ENCODE measurements at regions not wholly inside any gene's neighbourhood (a gene's known extent, or its start where the extent isn't known, plus 50 kb on each side); places are given as distances from the start of the nearest gene placed in this dataset.
"Not testable (repeated sequence)": the region's sequence is repeated elsewhere in the genome, so short reads cannot be mapped to it uniquely, and the experiment has no call there.

DNA sequence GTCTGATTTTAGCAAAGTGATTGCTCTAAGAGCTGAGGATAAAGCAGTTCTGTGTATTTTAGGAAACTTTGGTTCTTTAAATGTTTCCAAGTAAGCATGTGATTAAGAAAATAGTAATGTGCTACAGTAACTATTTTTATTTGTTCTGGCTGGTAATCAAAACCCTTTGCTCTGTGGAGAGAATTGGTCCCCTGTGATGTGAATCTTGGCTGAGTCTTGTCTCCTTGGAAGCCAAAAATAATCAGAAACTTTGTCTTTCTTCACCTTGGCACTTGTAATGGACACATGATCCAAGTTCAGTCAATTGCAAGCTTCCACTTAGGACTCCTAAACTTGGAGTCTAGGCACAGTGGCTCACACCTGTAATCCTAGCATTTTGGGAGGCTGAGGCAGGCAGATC, 422.7 kb upstream of the CDH20 start:
- Mint-ChIP-seq H3K36me3 (ENCODE audit: low read depth) (no peaks in the 10 kb centered on the region), H3K27ac (no peak overlapping the region), H3K27me3 (no peaks in the 10 kb centered on the region), H3K4me3 (no peak overlapping the region), H3K9me3 (peaks cover 7% of the 10 kb centered on the region), H3K4me1 (ENCODE audit: low read depth) (no peaks in the 10 kb centered on the region)
- TF ChIP-seq, protein P1, sequence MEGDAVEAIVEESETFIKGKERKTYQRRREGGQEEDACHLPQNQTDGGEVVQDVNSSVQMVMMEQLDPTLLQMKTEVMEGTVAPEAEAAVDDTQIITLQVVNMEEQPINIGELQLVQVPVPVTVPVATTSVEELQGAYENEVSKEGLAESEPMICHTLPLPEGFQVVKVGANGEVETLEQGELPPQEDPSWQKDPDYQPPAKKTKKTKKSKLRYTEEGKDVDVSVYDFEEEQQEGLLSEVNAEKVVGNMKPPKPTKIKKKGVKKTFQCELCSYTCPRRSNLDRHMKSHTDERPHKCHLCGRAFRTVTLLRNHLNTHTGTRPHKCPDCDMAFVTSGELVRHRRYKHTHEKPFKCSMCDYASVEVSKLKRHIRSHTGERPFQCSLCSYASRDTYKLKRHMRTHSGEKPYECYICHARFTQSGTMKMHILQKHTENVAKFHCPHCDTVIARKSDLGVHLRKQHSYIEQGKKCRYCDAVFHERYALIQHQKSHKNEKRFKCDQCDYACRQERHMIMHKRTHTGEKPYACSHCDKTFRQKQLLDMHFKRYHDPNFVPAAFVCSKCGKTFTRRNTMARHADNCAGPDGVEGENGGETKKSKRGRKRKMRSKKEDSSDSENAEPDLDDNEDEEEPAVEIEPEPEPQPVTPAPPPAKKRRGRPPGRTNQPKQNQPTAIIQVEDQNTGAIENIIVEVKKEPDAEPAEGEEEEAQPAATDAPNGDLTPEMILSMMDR (IDR thresholded peaks at IDR 0.05), result no peak
- ChIA-PET POLR2A (no interaction called here), CTCF (no interaction called here)
- DNase-seq, result no peak
- no peak for ATAC-seq
- intact Hi-C loops (cut with micrococcal nuclease), result no loop called here

GRCh38 chr18:60911504-60911903, 421.7 kb upstream of the CDH20 start:
- TF ChIP-seq, protein P1 (IDR thresholded peaks at IDR 0.05), result no peak
- Mint-ChIP-seq H3K27me3 (no peaks in the 10 kb centered on the region), H3K4me3 (no peak overlapping the region), H3K27ac (no peak overlapping the region), H3K9me3 (peaks cover 7% of the 10 kb centered on the region), H3K4me1 (ENCODE audit: low read depth) (no peaks in the 10 kb centered on the region), H3K36me3 (ENCODE audit: low read depth) (no peaks in the 10 kb centered on the region)
- CTCF ChIA-PET, result no interaction called here
- intact Hi-C loops (cut with micrococcal nuclease), result no loop called here
- DNase-seq (no peak), ATAC-seq (no peak)
- POLR2A ChIA-PET, result no interaction called here

- intact Hi-C loops (cut with micrococcal nuclease), result no loop called here
- no peak for ATAC-seq
These were observed 418.1 kb upstream of the CDH20 start for GRCh38 chr18:60915160-60915559.

DNA sequence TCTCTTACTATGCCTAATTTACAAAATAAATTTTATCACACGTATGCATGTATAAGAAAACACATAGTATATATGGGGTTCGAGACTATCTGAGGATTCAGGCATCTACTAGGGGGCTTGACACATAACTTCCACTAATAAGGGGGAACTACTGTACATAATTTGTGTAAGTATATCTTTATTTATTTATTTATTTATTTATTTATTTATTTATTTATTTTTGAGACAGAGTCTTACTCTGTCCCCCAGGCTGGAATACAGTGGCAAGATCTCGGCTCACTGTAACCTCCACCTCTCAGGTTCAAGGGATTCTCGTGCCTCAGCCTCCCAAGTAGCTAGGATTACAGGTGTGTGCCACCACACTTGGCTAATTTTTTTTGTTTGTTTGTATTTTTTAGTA, 414.4 kb upstream of the CDH20 start:
- H3K27ac Mint-ChIP-seq; intact Hi-C loops (cut with micrococcal nuclease); H3K9me3 Mint-ChIP-seq; DNase-seq; H3K36me3 Mint-ChIP-seq (ENCODE audit: low read depth); H3K4me1 Mint-ChIP-seq (ENCODE audit: low read depth); ATAC-seq; POLR2A ChIA-PET; H3K27me3 Mint-ChIP-seq; CTCF ChIA-PET; H3K4me3 Mint-ChIP-seq: not testable (repeated sequence)

More at GRCh38 chr18:60915160-60915559, 418.1 kb upstream of the CDH20 start:
- Mint-ChIP-seq H3K9me3 (peaks cover 7% of the 10 kb centered on the region), H3K4me1 (ENCODE audit: low read depth) (no peaks in the 10 kb centered on the region), H3K4me3 (no peak overlapping the region), H3K27ac (no peak overlapping the region), H3K27me3 (no peaks in the 10 kb centered on the region), H3K36me3 (ENCODE audit: low read depth) (no peaks in the 10 kb centered on the region)
- ChIA-PET POLR2A (no interaction called here), CTCF (no interaction called here)
- DNase-seq, result no peak
- TF ChIP-seq, protein P1 (IDR thresholded peaks at IDR 0.05), result no peak

DNA sequence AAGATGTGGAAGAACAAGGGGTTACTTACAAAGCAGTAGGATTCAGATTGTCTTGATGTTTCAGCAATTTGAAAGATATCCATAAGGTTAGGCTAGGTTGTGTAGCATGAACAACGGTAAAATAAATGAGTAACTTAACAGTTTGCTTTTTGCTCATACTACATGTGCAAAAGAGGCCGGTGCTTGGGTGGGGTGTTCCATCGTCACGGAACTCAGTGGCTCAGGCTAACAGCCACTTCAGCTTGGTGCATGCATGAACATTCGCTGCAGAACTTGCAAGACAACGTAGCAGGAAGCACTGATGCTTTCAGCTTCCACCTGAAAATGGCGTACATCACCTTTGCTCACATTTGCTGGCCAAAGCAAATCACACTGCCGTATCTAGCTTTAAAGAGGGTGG, 407.3 kb upstream of the CDH20 start:
- no peak overlapping the region for H3K27ac Mint-ChIP-seq
- intact Hi-C loops (cut with micrococcal nuclease), result no loop called here
- TF ChIP-seq, protein P1 (IDR thresholded peaks at IDR 0.05), result no peak
- no peak for ATAC-seq
- peaks cover 8% of the 10 kb centered on the region for H3K9me3 Mint-ChIP-seq
- no peaks in the 10 kb centered on the region for H3K4me1 Mint-ChIP-seq (ENCODE audit: low read depth)
- no peaks in the 10 kb centered on the region for H3K27me3 Mint-ChIP-seq
- ChIA-PET CTCF (no interaction called here), POLR2A (no interaction called here)
- DNase-seq, result no peak
- no peaks in the 10 kb centered on the region for H3K36me3 Mint-ChIP-seq (ENCODE audit: low read depth)
- no peak overlapping the region for H3K4me3 Mint-ChIP-seq

DNA sequence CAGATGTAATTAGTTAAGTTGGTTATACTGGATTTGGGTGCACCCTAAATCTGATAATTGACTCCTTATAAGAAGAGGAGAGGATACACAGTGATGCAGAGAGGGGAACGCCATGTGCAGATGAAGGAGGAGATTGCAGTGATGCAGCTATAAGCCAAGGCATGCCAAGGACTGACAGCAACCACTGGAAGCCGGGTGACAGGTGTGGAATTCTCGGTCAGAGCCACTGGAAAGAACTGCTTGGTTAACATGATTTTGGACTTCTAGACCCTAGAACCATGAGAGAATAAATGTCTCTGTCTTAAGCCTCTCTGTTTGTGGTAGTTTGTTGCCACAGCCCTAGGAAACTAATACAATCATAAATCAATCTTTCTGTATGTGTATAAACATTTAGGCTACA, 403.3 kb upstream of the CDH20 start:
- intact Hi-C loops (cut with micrococcal nuclease), result no loop called here
- TF ChIP-seq, protein P1 (IDR thresholded peaks at IDR 0.05), result no peak
- DNase-seq, result no peak
- ChIA-PET CTCF (no interaction called here), POLR2A (no interaction called here)
- Mint-ChIP-seq H3K36me3 (ENCODE audit: low read depth) (no peaks in the 10 kb centered on the region), H3K27me3 (no peaks in the 10 kb centered on the region), H3K4me3 (no peak overlapping the region), H3K27ac (no peak overlapping the region), H3K4me1 (ENCODE audit: low read depth) (no peaks in the 10 kb centered on the region), H3K9me3 (peaks cover 8% of the 10 kb centered on the region)
- no peak for ATAC-seq

Data from activated CD8-positive, alpha-beta T cell treated with anti-CD3 and anti-CD28 coated beads for 36 hours (primary cell).